Cardiac muscle cell (in vitro differentiated cells and primary cell): ENCODE measurements at regions not wholly inside any gene's neighbourhood (a gene's known extent, or its start where the extent isn't known, plus 50 kb on each side); places are given as distances from the start of the nearest gene placed in this dataset.

Experiments
- DNase-seq, 2 donors: peaks; one replicate each; pipeline versions ENCODE4 v3.0.0 to v3.0.0-alpha.2; 2010 to 2017; ENCODE audit warnings: low read depth in 1 of 2, low spot score in 1 of 2
- H3K27ac ChIP-seq: fragments of 200-600 bp; sonication (generic); 2 replicates; pipeline ENCODE4 v1.5.1; 2016
- H3K27me3 ChIP-seq: fragments of 200-600 bp; sonication (generic); 2 replicates; pipeline ENCODE4 v1.6.0; 2016; ENCODE audit warnings: control low read depth
- H3K36me3 ChIP-seq: fragments of 200-600 bp; sonication (generic); 2 replicates; pipeline ENCODE4 v1.5.1; 2016; ENCODE audit warnings: control low read depth
- H3K4me1 ChIP-seq: fragments of 200-600 bp; sonication (generic); 2 replicates; pipeline ENCODE4 v1.8.1; 2017; ENCODE audit warnings: low read depth, mild to moderate bottlenecking, mixed run types
- H3K4me3 ChIP-seq: fragments of 200-600 bp; sonication (generic); 2 replicates; pipeline ENCODE4 v1.5.1; 2016; ENCODE audit warnings: mild to moderate bottlenecking
- H3K9me3 ChIP-seq: fragments of 200-600 bp; sonication (generic); 2 replicates; pipeline ENCODE4 v1.5.1; 2017; ENCODE audit warnings: low read depth, mild to moderate bottlenecking, control low read depth
- TF ChIP-seq, protein P1 (sequence below): IDR thresholded peaks from 2 replicates; pipeline ENCODE4 v1.5.1; 2012; ENCODE audit warnings: low read depth, mild to moderate bottlenecking, low read length

DNA sequence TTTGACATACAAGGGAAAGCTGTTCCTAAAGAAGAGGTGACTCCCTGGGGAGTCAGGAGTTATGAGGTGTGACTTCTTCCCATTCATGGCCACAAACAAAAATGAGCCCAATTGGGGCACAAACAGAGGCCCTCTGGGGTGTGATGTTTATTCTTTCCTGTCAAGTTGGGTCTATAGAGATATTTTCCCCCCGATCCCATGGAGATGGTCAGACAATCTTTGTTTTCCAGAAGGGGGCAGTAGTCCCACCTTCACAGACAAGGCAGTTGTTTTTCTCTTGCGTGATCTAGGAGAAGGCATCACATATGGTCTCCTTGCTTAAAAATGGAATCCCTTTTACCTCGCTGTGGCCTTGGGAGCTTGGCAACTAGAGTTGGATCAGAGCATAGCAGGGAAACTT is 110.3 kb downstream of the MFSD1 start:
- H3K4me1 ChIP-seq: no peaks in the 10 kb centered on the region
- no peaks in the 10 kb centered on the region for H3K36me3 ChIP-seq
- H3K9me3 ChIP-seq: no peaks in the 10 kb centered on the region
- TF ChIP-seq, protein P1, sequence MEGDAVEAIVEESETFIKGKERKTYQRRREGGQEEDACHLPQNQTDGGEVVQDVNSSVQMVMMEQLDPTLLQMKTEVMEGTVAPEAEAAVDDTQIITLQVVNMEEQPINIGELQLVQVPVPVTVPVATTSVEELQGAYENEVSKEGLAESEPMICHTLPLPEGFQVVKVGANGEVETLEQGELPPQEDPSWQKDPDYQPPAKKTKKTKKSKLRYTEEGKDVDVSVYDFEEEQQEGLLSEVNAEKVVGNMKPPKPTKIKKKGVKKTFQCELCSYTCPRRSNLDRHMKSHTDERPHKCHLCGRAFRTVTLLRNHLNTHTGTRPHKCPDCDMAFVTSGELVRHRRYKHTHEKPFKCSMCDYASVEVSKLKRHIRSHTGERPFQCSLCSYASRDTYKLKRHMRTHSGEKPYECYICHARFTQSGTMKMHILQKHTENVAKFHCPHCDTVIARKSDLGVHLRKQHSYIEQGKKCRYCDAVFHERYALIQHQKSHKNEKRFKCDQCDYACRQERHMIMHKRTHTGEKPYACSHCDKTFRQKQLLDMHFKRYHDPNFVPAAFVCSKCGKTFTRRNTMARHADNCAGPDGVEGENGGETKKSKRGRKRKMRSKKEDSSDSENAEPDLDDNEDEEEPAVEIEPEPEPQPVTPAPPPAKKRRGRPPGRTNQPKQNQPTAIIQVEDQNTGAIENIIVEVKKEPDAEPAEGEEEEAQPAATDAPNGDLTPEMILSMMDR: no peak
- H3K27me3 ChIP-seq: no peaks in the 10 kb centered on the region
- H3K27ac ChIP-seq: no peak overlapping the region
- DNase-seq: no peak
- H3K4me3 ChIP-seq: no peak overlapping the region

DNA sequence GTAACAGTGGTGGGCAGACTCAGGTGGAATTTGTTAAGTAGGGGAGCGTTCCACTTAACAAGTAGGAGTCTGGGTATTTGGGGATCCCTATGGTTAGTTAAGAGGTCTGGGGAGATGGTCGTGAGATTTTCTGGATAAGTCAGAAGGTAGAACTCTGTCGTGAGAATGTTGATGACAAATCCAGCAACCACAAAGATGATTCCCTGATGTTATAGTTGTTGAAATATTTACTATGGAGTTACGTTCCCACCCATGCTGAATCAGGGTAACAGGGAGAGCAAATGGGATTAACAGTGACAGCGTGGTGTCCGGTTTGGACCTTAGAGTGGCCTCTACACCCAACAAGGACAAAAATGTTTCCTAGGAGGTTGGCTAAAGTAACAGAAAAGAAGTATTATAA is 110.8 kb downstream of the MFSD1 start:
- TF ChIP-seq, protein P1: no peak
- H3K36me3 ChIP-seq: no peaks in the 10 kb centered on the region
- H3K9me3 ChIP-seq: no peaks in the 10 kb centered on the region
- no peak overlapping the region for H3K27ac ChIP-seq
- no peaks in the 10 kb centered on the region for H3K4me1 ChIP-seq
- DNase-seq: no peak
- no peaks in the 10 kb centered on the region for H3K27me3 ChIP-seq
- no peak overlapping the region for H3K4me3 ChIP-seq

DNA sequence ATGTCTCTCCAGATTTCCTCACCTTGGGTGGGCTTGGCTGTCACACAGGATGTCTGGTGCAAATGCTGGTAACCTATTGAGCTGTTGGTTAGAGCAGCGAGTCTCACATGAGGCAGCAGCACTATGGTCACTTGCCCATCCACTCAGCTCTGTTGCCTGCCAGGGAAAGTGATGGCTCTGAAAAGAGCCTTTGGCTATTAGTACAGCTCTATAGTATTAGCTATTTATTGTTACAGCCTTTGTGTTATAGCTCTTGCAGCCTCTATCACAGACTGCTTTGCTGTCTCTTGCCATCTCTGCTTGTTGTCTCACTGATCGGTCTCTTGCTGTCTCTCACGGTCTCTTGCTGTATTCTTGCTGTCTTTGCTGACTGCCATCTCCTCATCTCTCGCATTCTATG is 114.3 kb downstream of the MFSD1 start:
- Histone ChIP-seq H3K27ac (no peak overlapping the region), H3K4me3 (no peak overlapping the region), H3K4me1 (no peaks in the 10 kb centered on the region), H3K9me3 (no peaks in the 10 kb centered on the region), H3K27me3 (no peaks in the 10 kb centered on the region), H3K36me3 (no peaks in the 10 kb centered on the region)
- TF ChIP-seq, protein P1: no peak
- DNase-seq: no peak

DNA sequence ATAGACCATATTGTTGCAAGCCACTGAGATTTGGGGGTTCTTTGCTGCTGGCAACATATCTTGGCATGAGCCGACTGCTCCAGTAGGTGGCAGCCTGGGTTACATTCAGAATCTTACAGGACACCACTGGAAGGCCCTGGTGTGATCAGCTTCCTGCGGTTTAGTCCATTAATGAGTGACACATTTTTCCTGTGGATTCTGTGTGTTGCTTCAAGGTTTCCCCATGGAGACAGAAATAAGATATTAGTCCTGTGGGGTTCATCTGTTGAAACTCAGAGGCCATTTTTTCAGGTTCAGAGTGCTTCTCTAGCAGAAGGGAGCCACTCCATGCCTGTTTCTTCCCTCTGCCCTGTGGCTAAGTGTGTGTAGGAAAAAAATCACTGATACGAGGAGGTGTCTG is 116.2 kb downstream of the MFSD1 start:
- no peaks in the 10 kb centered on the region for H3K36me3 ChIP-seq
- H3K4me3 ChIP-seq: no peak overlapping the region
- H3K4me1 ChIP-seq: no peaks in the 10 kb centered on the region
- TF ChIP-seq, protein P1: peak; percentile 75
- DNase-seq: peak; percentile 63 to 69
- H3K27me3 ChIP-seq: no peaks in the 10 kb centered on the region
- no peaks in the 10 kb centered on the region for H3K9me3 ChIP-seq
- H3K27ac ChIP-seq: no peak overlapping the region

DNA sequence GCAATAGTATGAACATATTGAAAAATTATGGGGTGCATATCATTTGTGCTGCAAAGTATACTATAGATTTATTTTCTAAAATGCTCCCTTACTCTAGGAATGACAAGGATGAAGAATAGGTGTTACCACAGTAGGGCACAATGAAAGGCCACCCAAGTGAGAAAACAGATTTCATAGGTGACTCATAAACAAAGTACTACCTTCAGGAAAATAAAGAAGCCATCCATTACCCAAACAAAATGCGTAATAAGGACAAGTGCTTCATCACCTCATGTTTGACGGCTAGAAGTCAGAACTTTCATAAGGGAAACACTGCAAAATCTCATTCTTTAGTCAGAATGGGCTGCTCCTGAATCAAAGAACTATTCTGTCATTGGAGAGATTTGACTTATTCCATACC is 116.6 kb downstream of the MFSD1 start:
- Histone ChIP-seq H3K36me3 (no peaks in the 10 kb centered on the region), H3K4me3 (no peak overlapping the region), H3K4me1 (no peaks in the 10 kb centered on the region), H3K27ac (no peak overlapping the region), H3K9me3 (no peaks in the 10 kb centered on the region), H3K27me3 (no peaks in the 10 kb centered on the region)
- no peak for DNase-seq
- TF ChIP-seq, protein P1: no peak

DNA sequence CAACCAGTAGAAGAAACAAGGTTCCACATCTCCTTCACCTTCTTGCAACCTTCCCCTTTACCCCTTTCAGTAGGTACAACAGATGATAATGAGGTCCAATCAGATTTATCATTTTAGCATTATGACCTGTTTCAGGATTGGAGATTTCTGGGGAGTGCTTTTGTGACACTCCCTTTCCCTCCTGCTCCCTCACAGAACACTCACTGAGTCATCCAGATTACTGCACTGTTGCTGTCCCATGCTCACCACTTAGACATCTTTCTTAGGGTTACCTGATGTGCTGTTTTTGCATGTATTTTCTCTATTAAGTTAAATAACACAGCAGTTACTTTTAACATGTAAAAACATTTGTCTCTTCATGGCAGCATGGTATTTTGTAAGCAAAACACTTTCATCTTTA is 118.5 kb downstream of the MFSD1 start:
- Histone ChIP-seq H3K4me1 (no peaks in the 10 kb centered on the region), H3K27me3 (no peaks in the 10 kb centered on the region), H3K4me3 (no peak overlapping the region), H3K36me3 (no peaks in the 10 kb centered on the region), H3K27ac (no peak overlapping the region), H3K9me3 (no peaks in the 10 kb centered on the region)
- TF ChIP-seq, protein P1: no peak
- DNase-seq: no peak
